PC-3 (cell line): ENCODE measurements at regions not wholly inside any gene's neighbourhood (a gene's known extent, or its start where the extent isn't known, plus 50 kb on each side); places are given as distances from the start of the nearest gene placed in this dataset.
"Not testable (repeated sequence)": the region's sequence is repeated elsewhere in the genome, so short reads cannot be mapped to it uniquely, and the experiment has no call there.

ENCODE experiments used
- ATAC-seq: fragments of 200-7000 bp; cut with Tn5 transposase; 2 replicates; pipeline ENCODE4 v1.9.1; 2020; ENCODE audit warnings: mild to moderate bottlenecking, moderate library complexity
- BruUV-seq: library from RNA; stranded (reverse); fragments of 400-500 nt; replicated peaks from 2 replicates; lab custom pipeline; 2021; lab: Mats Ljungman, UMichigan
- CTCF ChIA-PET: fragments of 300-600 bp; sonication (Branson Sonifier 250); formaldehyde crosslinking; loops from one replicate; lab custom pipeline; 2022; ENCODE audit warnings: antibody characterized with exemption; lab: Charles Lee
- POLR2A ChIA-PET: fragments of 300-600 bp; sonication (Branson Sonifier 250); formaldehyde crosslinking; loops from one replicate; lab custom pipeline; 2022; ENCODE audit warnings: antibody characterized with exemption; ENCODE audit not compliant: unreplicated experiment; lab: Charles Lee
- DNase-seq: peaks from one replicate; pipeline ENCODE4 v3.0.0-alpha.2; 2015
- H2AFZ ChIP-seq: fragments of 300-600 bp; sonication (generic); 2 replicates; pipeline ENCODE4 v1.6.0; 2016; ENCODE audit warnings: antibody characterized with exemption, low read length
- H3F3A ChIP-seq: fragments of 300-600 bp; sonication (generic); one replicate; pipeline ENCODE4 v1.6.0; 2017; ENCODE audit warnings: antibody characterized with exemption, low read length, control low read depth, mild to moderate bottlenecking; ENCODE audit not compliant: unreplicated experiment
- H3K27ac ChIP-seq: fragments of 300-600 bp; sonication (generic); 2 replicates; pipeline ENCODE4 v1.5.1; 2016; ENCODE audit warnings: mild to moderate bottlenecking, low read length
- H3K27me3 ChIP-seq: fragments of 300-600 bp; sonication (generic); 2 replicates; pipeline ENCODE4 v1.6.1; 2016; ENCODE audit warnings: low read length, mixed read lengths
- H3K36me3 ChIP-seq: fragments of 300-600 bp; sonication (generic); 2 replicates; pipeline ENCODE4 v1.6.1; 2016; ENCODE audit warnings: low read depth, mixed run types, low read length, mixed read lengths
- H3K4me1 ChIP-seq: fragments of 300-600 bp; sonication (generic); 2 replicates; pipeline ENCODE4 v1.5.1; 2016; ENCODE audit warnings: low read length; ENCODE audit not compliant: insufficient read depth
- H3K4me2 ChIP-seq: fragments of 300-600 bp; sonication (generic); 2 replicates; pipeline ENCODE4 v1.6.0; 2016; ENCODE audit warnings: low read length
- H3K4me3 ChIP-seq: fragments of 300-600 bp; sonication (generic); 2 replicates; pipeline ENCODE4 v1.5.1; 2016; ENCODE audit warnings: mild to moderate bottlenecking, low read length, mixed read lengths
- H3K79me2 ChIP-seq: fragments of 300-600 bp; sonication (generic); 2 replicates; pipeline ENCODE4 v1.6.1; 2017; ENCODE audit warnings: low read length, mixed read lengths
- H3K9ac ChIP-seq: fragments of 300-600 bp; sonication (generic); 2 replicates; pipeline ENCODE4 v1.6.0; 2016; ENCODE audit warnings: mild to moderate bottlenecking, low read length
- H3K9me2 ChIP-seq: fragments of 300-600 bp; sonication (generic); replicated peaks from 2 replicates; pipeline ENCODE4 v1.6.1; 2016; ENCODE audit warnings: mixed run types, low read length, mixed read lengths
- H3K9me3 ChIP-seq: fragments of 300-600 bp; sonication (generic); 2 replicates; pipeline ENCODE4 v1.6.1; 2016; ENCODE audit warnings: low read length, mixed read lengths
- H4K20me1 ChIP-seq: fragments of 300-600 bp; sonication (generic); 2 replicates; pipeline ENCODE4 v1.6.1; 2016; ENCODE audit warnings: low read length, mixed read lengths
- EZH2 ChIP-seq: fragments of 300-600 bp; sonication (generic); IDR thresholded peaks from one replicate; pipeline ENCODE4 v1.6.1; 2017; ENCODE audit warnings: antibody characterized with exemption, mild to moderate bottlenecking, low read length; ENCODE audit not compliant: unreplicated experiment
- EZH2phosphoT487 ChIP-seq: fragments of 300-600 bp; sonication (generic); IDR thresholded peaks from 2 replicates; pipeline ENCODE4 v1.6.1; 2018; ENCODE audit warnings: mild to moderate bottlenecking, antibody characterized with exemption, low read length, borderline replicate concordance
- intact Hi-C: fragments of 100-400 bp; cut with micrococcal nuclease; formaldehyde crosslinking; loops from 2 replicates; pipeline ENCODE4 v1.9.0; 2023
- TF ChIP-seq, protein P1 (sequence below): fragments of 300-600 bp; sonication (generic); conservative IDR thresholded peaks from 2 replicates; pipeline ENCODE4 v1.5.1; 2017; ENCODE audit warnings: antibody characterized with exemption, low read depth, mild to moderate bottlenecking, low read length

DNA sequence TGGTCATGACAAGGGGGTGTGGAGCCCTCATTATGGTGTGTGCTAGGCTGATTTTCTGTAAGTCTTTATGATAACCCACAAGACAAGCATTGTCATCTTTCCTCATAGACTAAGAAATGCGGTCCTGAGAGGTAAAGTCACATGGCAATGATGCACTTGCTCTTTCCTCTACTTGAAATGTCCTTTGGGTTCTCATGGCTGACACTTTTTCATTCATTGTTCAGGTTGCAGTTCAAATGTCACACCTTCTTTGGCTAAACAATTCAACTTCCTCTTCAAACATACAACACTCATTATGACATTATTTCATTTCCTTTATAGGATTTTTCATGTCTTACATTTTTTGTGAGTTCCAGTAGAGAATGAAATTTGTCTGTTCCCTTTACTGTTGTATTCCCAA is 323.6 kb upstream of the PRR16 start:
- TF ChIP-seq EZH2phosphoT487 (no peak), EZH2 (no peak)
- TF ChIP-seq, protein P1, sequence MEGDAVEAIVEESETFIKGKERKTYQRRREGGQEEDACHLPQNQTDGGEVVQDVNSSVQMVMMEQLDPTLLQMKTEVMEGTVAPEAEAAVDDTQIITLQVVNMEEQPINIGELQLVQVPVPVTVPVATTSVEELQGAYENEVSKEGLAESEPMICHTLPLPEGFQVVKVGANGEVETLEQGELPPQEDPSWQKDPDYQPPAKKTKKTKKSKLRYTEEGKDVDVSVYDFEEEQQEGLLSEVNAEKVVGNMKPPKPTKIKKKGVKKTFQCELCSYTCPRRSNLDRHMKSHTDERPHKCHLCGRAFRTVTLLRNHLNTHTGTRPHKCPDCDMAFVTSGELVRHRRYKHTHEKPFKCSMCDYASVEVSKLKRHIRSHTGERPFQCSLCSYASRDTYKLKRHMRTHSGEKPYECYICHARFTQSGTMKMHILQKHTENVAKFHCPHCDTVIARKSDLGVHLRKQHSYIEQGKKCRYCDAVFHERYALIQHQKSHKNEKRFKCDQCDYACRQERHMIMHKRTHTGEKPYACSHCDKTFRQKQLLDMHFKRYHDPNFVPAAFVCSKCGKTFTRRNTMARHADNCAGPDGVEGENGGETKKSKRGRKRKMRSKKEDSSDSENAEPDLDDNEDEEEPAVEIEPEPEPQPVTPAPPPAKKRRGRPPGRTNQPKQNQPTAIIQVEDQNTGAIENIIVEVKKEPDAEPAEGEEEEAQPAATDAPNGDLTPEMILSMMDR: no peak
- Histone ChIP-seq H3K9me3 (no peaks in the 10 kb centered on the region), H4K20me1 (no peaks in the 10 kb centered on the region), H2AFZ (no peak overlapping the region), H3K9me2 (no peaks in the 10 kb centered on the region), H3K79me2 (no peaks in the 10 kb centered on the region), H3K27me3 (no peaks in the 10 kb centered on the region), H3F3A (no peaks in the 10 kb centered on the region), H3K4me1 (peaks cover 12% of the 10 kb centered on the region), H3K36me3 (no peaks in the 10 kb centered on the region), H3K27ac (no peak overlapping the region), H3K4me3 (no peak overlapping the region), H3K4me2 (no peak overlapping the region), H3K9ac (no peak overlapping the region)
- no TSS peak for BruUV-seq
- ATAC-seq (no peak), DNase-seq (no peak)
- POLR2A ChIA-PET: no interaction called here
- intact Hi-C loops: no loop called here
- CTCF ChIA-PET: no interaction called here

DNA sequence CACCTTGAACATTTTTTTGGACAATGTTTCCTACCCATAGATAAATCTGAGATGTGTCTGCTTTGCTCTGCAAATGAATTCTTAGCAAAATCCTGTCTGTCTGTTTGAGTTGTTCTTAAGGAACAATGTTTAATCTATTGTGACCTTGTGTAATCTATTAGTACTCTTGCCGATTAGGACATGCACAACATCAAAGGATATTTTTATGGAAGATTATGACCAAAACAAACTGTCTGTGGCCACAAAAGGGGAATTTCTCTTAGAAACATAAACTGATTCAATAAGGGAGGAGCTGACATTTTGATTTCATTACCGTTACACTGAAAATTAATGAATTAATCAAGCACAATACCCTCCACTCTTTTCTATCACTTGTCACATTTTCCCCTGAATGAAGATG is 323.0 kb upstream of the PRR16 start:
- no TSS peak for BruUV-seq
- no peak overlapping the region for H2AFZ ChIP-seq

DNA sequence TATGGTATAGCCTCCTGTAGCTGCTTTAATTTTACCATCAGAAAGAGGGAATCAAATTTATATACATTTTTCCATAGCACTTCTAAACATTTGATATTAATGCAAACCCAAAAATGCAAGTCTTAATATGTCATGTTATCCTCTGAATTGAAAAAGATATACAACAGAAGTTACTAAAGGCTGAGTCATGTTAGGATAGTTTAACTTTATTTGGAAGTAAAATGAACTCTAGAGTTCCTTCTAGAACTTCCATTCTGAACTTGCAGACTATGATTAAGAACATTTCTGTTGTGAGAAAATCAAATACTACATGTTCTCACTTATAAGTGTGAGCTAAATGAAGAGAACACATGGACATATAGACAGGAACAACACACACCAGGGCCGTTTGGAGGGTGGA is 317.3 kb upstream of the PRR16 start:
- ChIA-PET CTCF (no interaction called here), POLR2A (no interaction called here)
- Histone ChIP-seq H3K79me2 (no peaks in the 10 kb centered on the region), H3K9me2 (no peaks in the 10 kb centered on the region), H3K4me2 (no peak overlapping the region), H3K9ac (no peak overlapping the region), H3K4me3 (no peak overlapping the region), H2AFZ (0 out of 2 replicates have a peak overlapping the region, but pooled peaks have one; percentile 42), H3K4me1 (peaks cover 13% of the 10 kb centered on the region), H3F3A (no peaks in the 10 kb centered on the region), H3K27ac (peak overlapping the region; percentile 43), H3K27me3 (no peaks in the 10 kb centered on the region), H4K20me1 (no peaks in the 10 kb centered on the region), H3K9me3 (no peaks in the 10 kb centered on the region), H3K36me3 (no peaks in the 10 kb centered on the region)
- intact Hi-C loops: no loop called here
- DNase-seq (peak; percentile 20), ATAC-seq (peak; percentile 68)
- TF ChIP-seq EZH2: no peak
- BruUV-seq: no TSS peak

More for the DNA sequence above, 323.0 kb upstream of the PRR16 start:
- POLR2A ChIA-PET: no interaction called here
- intact Hi-C loops: no loop called here
- CTCF ChIA-PET: no interaction called here
- Histone ChIP-seq H3K4me2 (no peak overlapping the region), H4K20me1 (no peaks in the 10 kb centered on the region), H3K27me3 (no peaks in the 10 kb centered on the region), H3K9ac (no peak overlapping the region), H3K27ac (no peak overlapping the region), H3K4me3 (no peak overlapping the region), H3K36me3 (no peaks in the 10 kb centered on the region), H3K4me1 (peaks cover 12% of the 10 kb centered on the region), H3K9me2 (no peaks in the 10 kb centered on the region), H3K79me2 (no peaks in the 10 kb centered on the region), H3F3A (no peaks in the 10 kb centered on the region), H3K9me3 (no peaks in the 10 kb centered on the region)
- ATAC-seq: no peak
- DNase-seq: no peak
- TF ChIP-seq, protein P1: no peak
- TF ChIP-seq EZH2 (no peak), EZH2phosphoT487 (no peak)

DNA sequence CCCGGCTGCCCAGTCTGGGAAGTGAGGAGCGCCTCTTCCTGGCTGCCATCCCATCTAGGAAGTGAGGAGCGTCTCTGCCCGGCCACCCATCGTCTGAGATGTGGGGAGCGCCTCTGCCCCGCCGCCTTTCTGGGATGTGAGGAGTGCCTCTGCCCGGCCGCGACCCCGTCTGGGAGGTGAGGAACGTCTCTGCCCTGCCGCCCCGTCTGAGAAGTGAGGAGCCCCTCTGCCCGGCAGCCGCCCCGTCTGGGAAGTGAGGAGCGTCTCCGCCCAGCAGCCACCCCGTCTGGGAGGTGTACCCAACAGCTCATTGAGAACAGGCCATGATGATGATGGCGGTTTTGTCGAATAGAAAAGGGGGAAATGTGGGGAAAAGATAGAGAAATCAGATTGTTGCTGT is 316.2 kb upstream of the PRR16 start:
- H3K4me3 ChIP-seq, H3K36me3 ChIP-seq, H3K9me3 ChIP-seq, H3K9ac ChIP-seq, H4K20me1 ChIP-seq, BruUV-seq, H3K4me2 ChIP-seq, H3K79me2 ChIP-seq, H2AFZ ChIP-seq, H3K27ac ChIP-seq, POLR2A ChIA-PET, CTCF ChIA-PET, DNase-seq, ATAC-seq, H3F3A ChIP-seq, H3K27me3 ChIP-seq, H3K9me2 ChIP-seq, intact Hi-C loops: not testable (repeated sequence)
- H3K4me1 ChIP-seq: peaks cover 24% of the 10 kb centered on the region
